NOMO-1 (cell line): ENCODE measurements at regions not wholly inside any gene's neighbourhood (a gene's known extent, or its start where the extent isn't known, plus 50 kb on each side); places are given as distances from the start of the nearest gene placed in this dataset.
"Not testable (repeated sequence)": the region's sequence is repeated elsewhere in the genome, so short reads cannot be mapped to it uniquely, and the experiment has no call there.

Experiments
- DNase-seq, 2 experiments: peaks; one replicate each; lab custom pipeline; 2025; ENCODE audit not compliant: unreplicated experiment in 2 of 2; lab: John Stamatoyannopoulos, UW

DNA sequence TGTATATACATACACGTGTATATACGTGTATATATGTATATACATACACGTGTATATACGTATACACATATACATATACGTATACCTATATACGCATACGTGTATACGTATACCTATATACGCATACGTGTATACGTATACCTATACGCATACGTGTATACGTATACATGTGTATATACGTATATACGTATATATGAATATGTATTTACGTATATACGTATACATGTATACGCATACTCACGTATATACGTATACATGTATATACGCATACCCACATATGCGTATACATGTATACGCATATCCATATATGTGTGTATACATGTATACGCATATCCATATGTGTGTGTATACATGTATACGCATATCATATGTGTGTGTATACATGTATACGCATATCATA lies 487.8 kb upstream of the TMEFF2 start:
- not testable (repeated sequence) for DNase-seq

DNA sequence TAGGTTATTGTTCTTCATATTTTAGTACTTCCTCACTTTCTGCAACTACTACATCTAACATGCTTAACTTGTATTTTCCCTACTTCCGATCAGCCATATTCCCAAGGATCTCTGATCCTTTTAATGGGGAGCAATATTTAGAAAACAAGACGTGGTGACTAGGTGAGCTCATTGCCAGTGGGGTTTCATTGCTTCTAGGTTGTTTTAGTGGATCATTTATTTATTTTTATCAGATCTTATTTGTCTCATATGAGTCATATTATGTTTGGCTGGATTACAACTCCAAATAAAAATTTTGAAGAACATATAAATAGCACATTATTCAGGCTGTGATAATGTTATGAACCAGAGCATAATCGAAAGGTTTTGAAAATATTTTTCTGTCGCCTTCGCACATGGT lies 480.9 kb upstream of the TMEFF2 start:
- DNase-seq: no peak

DNA sequence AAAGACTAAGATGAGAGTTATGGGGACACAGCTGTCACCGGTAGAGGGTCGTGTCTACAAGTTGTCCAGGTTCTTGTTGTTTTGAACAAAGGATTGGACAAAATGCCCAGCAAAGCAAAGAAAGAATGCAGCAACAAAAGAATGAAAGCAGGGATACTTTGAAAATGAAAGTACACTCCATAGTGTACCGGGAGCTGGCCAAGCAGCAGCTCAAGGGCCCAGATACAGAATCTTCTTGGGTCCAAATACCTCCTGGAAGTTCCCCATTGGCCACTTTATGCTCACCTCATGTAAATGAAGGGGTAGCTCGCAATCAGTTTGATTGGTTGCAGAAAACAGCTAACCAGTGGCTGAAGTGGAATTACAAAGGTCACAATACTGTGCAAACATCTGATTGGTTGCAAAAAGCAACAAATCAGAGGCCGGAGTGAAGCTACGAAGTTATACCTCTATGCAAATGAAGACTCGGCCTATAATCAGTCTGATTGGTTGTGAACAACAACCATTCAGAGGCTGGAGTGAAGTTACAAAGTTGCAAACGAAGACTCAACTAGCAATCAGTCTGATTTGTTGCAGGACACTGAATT lies 474.9 kb upstream of the TMEFF2 start:
- DNase-seq: no peak

DNA sequence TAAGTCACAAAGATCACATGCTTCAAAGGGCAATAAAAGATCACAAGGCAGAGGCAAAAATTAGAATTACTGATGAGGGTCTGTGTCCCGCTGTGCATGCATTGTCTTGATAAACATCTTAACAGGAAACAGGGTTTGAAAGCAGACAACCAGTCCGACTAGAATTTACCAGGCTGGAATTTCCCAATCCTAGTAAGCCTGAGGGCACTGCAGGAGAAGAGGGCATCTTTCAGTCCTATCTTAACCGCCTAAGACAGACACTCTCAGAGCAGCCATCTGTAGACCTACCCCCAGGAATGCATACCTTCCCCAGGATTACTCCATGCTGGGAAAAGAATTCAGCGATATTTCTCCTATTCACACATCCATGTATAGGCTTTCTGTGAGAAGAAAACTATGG lies 465.8 kb upstream of the TMEFF2 start:
- not testable (repeated sequence) for DNase-seq

DNA sequence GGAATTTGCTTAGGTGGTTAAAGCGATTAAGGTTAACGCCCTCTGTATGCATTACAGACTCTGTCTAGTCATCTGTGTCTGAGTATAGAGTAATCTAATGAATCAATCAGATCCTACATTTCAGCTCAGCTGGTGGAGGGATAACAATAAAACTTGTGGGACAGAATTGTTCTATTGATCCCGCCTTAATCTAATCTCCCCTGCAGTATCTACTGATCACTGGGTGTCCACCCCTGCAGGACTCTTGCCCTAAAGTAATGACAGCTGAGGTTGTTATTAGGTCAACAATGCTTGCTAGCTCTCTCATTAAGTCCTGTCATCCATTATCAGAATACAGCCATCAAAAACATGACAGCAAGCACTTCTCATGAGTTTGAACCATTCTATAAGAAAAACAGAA lies 462.6 kb upstream of the TMEFF2 start:
- no peak for DNase-seq

DNA sequence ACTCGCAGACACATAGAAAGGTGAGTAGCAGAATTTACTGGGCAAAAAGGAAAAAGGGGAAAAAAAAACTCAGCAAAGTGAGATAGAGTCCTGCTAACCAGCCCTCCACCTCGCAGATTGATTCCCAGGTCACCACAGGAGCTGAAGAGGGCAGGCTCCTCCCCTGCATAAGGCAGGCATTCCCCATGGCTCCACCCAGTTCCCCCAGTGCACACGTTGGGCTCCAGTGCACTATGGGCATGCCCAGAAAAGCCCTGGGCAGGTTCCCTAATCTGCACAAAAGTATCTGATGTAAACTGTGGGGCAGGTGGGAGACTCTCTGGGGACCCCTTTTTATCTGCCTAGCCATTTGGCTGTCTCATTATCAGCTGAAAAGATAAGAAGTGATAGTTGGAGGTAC lies 461.2 kb upstream of the TMEFF2 start:
- no peak for DNase-seq

DNA sequence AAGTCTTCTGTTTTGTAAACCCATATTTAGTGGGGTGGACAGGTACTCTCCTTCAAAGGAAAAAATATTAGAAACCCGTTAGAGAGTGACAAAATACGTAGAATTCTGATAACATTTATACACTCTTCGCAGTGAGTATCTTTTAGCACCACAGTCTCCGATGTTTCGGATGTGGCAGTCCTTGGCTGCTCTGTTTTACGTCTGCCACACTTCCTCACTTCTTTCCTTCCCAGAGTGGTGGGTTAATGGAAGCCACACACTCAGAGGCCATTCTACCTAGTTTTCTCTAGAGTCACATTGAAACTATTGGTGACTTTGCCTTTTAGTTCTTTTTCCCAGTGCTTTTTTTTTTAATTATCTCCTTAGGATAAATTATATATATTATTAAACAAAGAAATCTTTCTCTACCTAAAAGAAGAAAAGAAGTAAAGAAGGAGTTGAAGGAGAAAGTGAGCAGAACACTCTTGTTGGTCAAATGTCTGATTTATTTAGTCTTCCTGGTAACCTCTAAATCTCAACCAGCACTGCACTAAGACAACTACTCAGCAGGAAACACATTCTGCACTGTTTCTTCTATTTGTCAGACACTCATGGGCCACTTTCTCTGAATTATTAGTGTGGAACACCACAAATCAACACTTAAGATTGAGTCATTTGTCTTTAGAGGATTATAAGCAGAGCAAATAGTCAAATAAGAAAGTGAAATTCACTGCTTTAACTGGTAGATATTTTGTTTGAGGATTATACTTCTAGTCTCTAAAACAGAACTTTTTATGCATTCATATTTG lies 451.3 kb upstream of the TMEFF2 start:
- DNase-seq: no peak

DNA sequence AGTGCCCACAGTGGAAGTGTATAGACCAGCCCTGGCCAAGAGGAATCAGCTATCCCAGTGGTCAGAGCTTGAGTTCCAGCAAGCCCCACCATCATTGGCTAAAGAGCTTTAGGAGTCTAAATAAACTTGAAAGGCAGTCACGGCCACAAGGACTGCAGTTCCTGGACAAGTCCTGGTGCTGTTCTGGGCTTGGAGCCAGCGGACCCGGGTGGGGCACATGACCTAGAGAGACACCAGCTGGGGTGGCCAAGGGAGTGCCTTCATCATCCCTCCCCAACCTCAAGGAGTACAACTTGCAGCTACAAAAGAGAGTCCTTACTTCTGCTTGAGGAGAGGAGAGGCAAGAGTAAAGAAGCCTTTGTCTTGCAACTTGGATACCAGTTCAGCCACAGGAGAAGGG lies 439.8 kb upstream of the TMEFF2 start:
- DNase-seq: no peak

DNA sequence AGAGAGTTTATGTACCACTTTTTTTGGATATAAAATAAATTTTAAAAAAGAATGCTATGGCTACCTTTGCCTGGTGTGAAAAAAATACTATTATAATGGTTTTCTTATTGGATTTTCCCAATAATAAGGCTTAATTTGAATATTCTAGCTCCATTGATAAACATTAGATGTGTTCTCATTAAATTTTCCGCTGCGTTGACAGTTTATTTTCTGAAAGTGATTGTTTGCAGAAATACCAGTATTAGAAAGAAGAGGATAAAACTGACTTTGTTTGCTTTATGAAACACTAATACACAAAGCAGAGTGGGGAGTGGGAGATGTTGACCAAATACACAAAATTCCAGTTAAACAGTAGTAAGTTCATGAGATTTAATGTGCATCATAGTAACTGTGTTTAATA lies 433.3 kb upstream of the TMEFF2 start:
- DNase-seq: no peak

DNA sequence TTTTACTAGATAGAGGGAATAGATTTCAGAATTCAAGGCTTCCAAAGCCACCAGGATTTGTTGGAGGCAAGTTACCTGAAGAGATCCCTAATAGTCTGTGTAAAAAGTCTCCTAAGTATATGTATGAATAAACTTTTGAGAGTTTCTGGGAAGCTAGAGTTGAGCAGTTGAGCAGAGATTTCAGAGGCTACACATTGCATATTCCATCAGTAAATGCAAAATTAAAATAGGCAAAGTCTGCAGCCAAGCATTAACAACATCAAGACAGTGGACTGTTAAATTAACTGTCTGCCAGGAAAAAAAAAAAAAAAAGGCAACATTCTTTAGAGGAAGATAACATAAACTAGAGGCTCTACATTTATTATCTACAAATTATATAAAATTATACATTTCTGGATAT lies 420.4 kb upstream of the TMEFF2 start:
- DNase-seq: no peak

DNA sequence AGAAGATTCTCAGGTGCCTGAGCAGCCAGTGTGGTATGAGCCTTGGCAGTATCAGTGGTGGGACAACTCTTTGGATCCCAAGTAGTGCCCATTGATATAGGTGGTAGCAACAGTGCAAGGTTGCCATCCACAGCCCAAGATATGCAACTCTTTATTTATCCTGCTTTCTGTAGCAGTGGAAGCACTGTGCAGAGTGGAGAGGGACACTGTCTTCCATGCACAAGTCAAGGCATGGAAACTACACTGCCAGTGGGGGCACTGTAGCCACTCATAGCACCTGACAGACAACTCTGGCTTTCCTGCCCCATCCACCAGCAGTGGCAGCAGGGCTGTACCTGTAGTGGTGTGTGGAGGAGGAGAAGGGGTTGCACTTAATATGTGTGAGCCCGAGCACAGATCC lies 409.6 kb upstream of the TMEFF2 start:
- no peak for DNase-seq

DNA sequence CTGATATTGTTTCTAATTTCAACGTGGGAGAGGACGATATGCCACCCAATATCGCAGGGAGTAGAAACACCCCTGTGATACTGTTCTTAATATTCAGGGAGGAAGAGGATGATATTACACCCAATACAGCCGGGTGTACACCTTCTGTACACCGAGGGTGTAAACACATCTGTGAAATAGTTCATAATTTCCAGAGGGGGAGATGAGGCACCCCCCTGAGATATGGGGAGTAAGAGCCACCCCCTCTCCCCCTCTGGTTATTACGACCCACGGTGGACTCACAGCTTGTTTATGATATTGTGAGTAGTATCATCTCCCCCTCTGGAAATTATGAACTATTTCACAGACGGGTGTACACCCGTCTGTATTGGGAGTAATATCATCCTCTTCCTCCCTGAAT lies 403.9 kb upstream of the TMEFF2 start:
- not testable (repeated sequence) for DNase-seq

DNA sequence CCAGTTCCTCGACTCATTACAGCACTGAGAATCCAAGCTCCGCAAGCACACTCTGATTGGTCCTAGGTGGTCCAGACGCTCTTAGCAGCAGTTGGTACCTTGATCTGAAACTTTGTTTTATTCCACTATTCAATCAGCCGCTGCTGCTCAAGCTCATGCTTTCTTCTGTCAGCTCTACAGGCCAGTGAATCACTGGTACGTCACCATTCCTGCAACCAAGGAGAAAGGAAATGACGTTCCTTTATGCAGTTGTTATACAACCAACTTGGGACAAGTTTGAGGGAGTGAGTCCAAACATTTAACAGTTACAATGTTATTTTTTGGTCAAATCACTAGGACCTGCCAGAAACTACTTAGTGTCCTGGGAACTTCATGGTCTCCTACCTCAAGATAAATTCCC lies 398.8 kb upstream of the TMEFF2 start:
- no peak for DNase-seq

DNA sequence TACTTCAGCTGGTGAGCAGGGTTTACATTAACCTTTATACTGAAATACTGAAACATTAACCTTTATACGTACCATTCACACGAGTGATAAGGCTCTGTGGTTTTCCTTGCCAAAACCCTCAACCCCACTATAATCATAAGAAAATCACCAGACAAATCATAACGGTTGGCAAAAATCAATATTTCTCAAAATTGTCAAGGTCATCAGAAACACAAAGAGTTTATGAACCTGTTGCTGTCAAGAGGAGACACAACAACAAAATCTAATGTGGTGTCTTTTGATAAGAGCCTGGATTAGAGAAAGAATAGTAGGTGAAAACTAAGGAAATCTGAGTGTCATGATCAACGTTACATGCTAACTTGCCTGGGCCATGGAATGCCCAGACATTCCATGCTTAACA lies 396.9 kb upstream of the TMEFF2 start:
- no peak for DNase-seq

DNA sequence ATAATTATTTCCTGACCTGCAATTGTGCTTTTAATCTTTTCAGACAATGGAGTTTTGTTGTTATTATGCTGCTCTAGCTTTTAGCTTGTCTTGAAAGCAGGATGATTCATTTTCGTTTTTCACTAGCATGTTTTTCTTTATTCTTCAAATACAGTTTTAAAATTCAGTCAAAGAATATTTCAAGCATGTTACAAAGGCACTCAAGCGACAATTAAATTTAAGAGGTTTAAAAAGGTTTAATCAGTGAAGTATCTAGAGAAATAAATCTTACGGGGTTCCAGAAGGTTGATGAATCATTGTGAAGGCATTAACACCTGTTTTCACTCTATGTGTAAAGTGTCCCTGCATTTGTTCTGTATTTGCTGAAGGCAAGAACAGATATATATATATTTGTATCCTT lies 390.7 kb upstream of the TMEFF2 start:
- DNase-seq: no peak

DNA sequence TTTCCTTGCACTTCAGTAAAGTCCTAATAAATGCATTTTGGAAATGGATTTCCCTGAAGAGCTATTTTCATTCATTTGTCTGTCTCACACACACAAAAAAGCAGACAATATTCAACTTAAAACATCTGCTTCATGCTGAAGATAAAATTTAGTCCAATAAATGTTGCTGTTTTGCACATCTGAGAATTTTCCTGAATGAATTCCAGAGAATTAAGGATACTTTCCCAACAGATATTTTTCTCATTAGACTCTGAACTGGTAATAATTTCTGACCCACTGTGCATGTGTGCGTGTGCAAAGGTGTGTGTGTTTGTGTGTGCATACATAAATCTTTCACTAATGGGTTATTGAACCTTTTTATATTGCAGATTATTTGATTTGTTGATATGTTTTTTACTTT lies 390.2 kb upstream of the TMEFF2 start:
- no peak for DNase-seq

DNA sequence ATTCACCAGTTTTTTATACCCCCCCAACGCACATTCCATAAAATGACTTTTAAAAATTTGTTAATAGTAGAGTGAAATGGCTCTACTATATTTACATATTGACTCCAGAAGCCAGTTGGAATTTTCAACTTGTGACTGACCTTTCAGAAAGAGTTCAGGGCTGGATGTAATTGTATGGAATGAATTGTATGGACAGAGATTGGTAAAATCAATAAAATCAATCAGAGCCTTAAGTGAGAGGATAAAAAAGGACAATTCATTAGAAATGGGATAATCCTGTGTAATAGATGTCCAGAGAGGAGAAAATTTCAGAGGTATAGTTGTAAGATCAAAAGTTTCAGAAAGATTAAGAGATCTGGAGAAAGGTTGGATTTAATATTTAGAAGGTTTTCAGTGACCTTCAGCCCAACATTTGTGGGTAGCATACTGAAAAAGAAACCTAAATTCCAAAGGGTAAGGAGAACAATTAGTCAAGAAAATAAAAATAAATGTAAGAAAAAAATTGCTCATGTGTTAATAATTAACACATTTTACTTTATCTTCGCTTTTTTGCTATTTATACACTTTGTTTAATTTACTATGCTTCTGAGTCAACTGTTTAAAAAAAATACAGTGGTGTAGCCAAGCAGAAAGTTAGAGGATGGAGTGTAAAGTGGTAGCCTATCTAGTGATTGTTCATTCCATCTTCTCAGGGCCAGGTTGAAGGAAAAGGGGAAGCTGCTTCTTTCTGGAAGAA lies 385.4 kb upstream of the TMEFF2 start:
- no peak for DNase-seq

DNA sequence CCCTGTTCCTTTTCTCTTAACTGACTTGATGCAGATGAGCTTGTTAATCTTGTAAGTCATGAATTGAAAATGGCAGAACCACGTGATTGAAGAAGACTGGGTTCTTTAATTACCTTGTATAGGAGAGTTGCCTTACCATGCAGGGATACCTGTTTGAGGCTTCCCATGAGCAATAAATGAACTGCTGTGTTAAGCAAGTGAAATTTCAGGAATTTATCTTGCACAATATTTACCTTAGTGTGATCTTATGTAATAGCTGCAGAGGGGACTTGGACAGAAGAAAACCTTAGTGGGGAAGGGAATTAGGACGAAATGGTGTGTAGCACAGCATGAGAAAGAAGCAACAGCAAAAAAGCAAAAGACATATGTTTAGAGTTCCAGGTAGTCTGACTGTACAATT lies 384.0 kb upstream of the TMEFF2 start:
- DNase-seq: no peak

DNA sequence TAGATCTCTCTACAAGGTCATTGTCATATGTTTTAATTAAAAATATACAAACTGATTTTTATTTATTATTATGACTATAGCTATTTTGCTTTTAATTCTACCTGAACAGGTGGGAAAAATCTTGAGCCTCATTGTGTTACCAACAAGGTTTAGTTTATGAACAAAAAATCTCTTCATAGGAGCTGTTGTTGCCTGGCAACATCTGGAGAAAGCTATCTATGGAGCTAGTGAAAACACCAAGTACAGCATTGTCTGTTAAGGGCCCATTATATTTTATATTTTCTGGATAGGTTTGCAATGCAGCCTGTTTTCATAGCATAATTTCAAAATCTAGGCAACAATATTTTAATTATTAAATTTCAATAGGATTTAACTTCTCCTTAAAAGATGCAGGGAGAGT lies 383.0 kb upstream of the TMEFF2 start:
- DNase-seq: no peak

DNA sequence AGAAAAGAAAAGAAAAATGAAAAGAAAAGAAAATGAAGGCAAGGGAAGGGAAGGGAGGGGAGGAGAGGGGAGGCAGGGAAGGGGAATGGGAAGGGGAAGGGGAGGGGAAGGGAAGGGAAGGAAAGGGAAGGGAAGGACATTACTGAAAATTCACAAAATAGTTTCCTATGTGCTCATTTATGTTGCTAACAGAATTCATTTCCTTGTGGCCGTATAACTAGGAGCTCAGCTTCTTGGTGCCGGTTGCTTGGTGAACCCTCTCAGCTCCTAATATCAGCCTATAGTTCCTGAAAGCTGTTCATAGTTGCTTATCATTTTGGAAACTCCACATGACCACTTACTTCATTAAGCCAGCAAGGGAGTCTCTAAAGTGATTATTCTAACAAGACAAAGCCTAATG lies 379.8 kb upstream of the TMEFF2 start:
- DNase-seq: no peak

DNA sequence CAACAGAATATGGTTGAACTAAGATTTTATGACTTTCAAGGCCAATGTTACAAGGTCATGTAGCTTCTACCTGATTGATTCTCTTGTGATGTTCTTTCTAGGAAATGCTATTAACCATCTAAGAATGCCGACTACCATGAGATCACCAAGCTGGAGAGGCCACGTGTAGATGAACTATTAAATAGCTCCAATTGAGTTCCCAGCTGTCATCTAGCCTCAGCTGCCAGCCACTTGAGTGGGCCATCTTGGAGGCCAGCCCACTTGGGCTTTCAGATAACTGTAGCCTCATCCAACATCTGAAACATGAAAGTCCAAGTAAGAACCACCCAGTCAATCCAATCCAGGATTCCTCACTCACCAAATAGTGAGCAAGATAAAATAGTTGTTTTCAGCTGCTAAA lies 376.9 kb upstream of the TMEFF2 start:
- DNase-seq: no peak

DNA sequence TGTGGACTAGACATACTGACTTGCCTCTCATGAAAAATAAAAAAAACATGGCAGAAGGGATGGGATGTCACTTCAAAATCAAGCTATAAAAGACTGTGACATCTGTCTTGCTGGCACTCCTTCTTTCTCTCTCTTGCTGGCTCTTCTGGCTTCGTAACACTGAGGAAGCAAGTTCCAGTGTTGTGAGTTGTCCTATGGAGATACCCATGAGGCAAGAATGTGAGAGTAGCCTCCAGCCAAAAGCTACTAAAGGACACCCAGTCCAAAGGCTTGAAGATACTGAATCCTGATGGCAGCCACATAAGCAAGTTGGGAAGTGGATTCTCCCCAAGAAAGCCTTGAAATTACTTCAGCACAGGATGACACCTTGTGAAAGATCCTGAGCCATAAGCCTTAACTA lies 376.1 kb upstream of the TMEFF2 start:
- no peak for DNase-seq
